ENCODE measurements at regions not wholly inside any gene's neighbourhood (a gene's known extent, or its start where the extent isn't known, plus 50 kb on each side); places are given as distances from the start of the nearest gene placed in this dataset.

DNA sequence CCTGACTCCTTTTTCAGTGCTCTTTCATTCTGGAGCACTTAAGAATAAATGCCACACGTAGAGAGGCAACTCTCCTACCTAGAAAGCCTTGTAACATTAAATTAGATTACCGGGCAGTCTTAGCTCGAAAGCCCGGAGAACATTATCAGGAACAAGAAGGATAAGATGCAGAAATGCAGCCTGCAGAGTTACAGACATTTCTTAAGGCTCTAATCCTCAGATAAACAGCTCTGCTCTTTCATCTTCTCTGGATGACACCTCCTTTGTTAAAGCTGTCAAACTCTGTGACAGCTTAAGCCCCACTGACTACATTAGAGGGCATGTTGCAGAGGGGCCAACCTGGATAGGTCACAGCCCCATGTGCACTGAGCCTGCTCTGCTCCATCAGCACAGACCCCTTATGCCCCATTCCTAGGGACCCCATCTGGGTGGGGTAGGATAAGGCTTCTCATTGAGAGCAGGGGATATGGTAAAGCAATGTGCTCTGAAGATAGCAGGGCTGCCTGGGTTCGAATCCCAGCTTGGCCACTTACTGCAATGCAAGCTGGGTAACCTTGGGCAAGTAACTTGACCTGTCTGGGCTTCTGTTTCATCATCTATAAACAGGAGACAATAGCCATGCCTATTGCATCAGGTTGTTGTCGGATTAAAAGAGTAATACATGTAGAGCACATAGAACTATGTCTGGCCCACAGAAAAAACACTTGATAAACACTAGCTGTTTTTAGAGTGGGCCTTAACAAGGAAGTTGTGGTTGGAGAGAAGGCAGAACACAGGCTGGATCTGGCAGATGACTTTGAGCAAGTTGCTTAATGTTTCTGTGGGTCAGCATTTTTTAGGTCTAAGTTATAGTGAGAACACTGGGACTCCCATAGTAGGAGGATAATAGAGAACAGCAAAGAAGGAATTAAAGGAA is 111.4 kb downstream of the THNSL2 start:
- H3K27ac ChIP-seq: no peak overlapping the region
- TF ChIP-seq, protein P1, sequence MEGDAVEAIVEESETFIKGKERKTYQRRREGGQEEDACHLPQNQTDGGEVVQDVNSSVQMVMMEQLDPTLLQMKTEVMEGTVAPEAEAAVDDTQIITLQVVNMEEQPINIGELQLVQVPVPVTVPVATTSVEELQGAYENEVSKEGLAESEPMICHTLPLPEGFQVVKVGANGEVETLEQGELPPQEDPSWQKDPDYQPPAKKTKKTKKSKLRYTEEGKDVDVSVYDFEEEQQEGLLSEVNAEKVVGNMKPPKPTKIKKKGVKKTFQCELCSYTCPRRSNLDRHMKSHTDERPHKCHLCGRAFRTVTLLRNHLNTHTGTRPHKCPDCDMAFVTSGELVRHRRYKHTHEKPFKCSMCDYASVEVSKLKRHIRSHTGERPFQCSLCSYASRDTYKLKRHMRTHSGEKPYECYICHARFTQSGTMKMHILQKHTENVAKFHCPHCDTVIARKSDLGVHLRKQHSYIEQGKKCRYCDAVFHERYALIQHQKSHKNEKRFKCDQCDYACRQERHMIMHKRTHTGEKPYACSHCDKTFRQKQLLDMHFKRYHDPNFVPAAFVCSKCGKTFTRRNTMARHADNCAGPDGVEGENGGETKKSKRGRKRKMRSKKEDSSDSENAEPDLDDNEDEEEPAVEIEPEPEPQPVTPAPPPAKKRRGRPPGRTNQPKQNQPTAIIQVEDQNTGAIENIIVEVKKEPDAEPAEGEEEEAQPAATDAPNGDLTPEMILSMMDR (conservative IDR thresholded peaks at IDR 0.05): no peak

DNA sequence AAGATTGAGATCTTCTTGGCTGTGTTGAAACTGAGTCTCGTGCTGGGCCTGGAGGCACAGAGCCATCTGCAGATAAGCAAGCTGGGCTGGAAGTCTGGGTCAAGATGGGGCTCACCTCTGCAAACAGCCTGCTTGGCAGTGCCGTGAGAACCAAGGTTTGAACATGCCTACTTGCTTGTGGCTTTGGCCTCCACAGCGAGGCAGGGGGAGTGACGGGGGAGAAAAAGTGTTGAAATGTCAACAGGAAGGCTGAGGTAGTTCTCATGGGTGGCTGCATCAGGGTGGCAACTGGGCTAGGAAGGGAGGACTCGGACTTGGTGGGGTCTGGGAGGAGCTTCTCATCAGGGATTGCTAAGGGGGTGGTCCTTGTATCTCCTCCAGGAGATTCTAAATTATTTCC is 99.7 kb downstream of the THNSL2 start:
- TF ChIP-seq, protein P1 (conservative IDR thresholded peaks at IDR 0.05): no peak
- H3K27ac ChIP-seq: no peak overlapping the region

- no peak overlapping the region for H3K27ac ChIP-seq
- TF ChIP-seq, protein P1 (conservative IDR thresholded peaks at IDR 0.05): no peak
These were observed 95.5 kb downstream of the THNSL2 start for GRCh38 chr2:88265352-88266303.

- TF ChIP-seq, protein P1 (conservative IDR thresholded peaks at IDR 0.05): no peak
- H3K27ac ChIP-seq: no peak overlapping the region
These were observed 93.7 kb downstream of the THNSL2 start for GRCh38 chr2:88263861-88264260.

- H3K27ac ChIP-seq: no peak overlapping the region
- TF ChIP-seq, protein P1 (conservative IDR thresholded peaks at IDR 0.05): no peak
These were observed 91.6 kb downstream of the THNSL2 start for GRCh38 chr2:88261725-88262124.

DNA sequence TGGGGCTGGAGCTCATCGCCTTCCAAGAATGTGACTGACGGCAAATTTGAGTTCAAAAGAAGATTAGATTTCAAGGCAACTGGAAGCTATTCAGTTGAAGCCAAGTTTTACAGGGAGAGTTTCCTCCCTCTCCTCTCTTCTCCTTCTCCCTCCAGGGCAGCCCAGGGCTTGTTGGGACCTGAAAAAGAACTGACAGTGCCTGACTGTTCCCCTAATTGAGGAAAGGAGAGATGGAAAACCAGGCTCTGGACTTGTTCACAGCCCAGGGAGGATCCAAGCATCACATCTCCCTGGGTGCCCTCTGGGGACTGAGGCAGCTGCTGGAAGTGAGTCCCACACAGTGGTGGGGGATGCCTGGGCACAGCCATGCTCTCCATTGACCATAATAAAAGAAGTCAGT is 88.1 kb downstream of the THNSL2 start:
- H3K27ac ChIP-seq: no peak overlapping the region
- TF ChIP-seq, protein P1 (conservative IDR thresholded peaks at IDR 0.05): no peak

Measured in VCaP (cell line).